Effector CD8-positive, alpha-beta T cell (primary cell): ENCODE measurements at regions not wholly inside any gene's neighbourhood (a gene's known extent, or its start where the extent isn't known, plus 50 kb on each side); places are given as distances from the start of the nearest gene placed in this dataset.
"Not testable (repeated sequence)": the region's sequence is repeated elsewhere in the genome, so short reads cannot be mapped to it uniquely, and the experiment has no call there.

Source experiments
- DNase-seq: peaks from one replicate; lab custom pipeline; 2025; lab: John Stamatoyannopoulos, UW

DNA sequence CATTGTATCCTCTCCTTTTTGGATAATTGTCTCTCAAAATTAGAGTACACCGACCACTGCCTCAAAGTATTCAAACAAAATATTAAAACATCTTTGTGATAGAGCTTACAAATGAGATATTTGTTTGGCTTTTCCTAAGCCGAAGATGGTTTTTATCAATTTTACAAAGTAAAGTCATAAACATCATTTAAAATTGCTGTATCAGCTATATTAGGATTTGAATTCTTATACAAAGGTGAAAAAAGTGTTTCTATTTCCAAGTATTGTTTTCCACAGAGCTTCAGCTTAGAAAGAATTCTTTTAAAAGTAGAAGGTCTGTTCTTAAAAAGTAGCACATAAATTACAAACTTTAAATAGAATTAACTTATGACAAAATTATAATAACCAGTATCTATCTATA lies 116.6 kb upstream of the IFNE start:
- no peak for DNase-seq

DNA sequence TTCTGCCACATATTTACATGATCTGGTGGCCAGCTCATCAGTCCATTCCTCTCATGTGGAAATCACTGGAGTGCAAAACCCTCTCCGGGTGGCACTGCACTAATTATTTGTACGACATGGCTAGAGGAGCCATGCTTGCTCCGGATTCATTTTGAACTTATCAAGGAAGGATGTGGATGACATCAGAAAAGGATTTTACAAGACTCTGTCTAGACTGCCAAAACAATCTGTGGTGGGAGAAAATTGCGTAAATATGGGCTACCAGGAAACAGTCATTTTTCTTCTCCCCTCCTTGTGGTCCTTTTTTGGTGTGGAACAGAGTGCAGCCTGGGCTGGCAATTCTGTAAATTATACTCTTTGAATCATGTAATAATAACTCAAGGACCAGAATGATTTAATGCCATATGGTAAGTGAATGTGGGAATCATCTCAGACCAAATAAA lies 123.4 kb upstream of the IFNE start:
- no peak for DNase-seq

DNA sequence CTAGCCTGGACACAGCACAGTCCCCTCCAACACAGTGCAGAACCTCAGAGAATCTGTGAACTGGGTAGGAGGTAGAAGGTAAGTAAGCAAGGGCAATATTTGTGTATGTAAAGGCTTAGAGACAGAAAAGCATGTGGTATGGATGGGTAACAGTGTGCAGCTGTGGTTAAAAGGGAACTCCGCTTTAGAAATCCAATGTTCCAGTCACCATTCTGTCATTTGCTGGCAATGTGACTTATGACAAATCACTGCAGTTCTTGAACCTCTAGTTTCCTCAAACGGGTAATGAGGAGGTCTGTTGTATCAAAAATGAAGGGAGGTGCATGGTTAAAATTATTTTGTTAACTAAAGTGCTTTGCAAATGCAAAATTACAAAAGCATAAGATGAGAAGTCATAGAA lies 125.5 kb upstream of the IFNE start:
- no peak for DNase-seq

- DNase-seq: no peak
Observed at GRCh38 chr9:21608200-21608599, 126.1 kb upstream of the IFNE start.

- DNase-seq: no peak
Observed at GRCh38 chr9:21609506-21609905, 127.4 kb upstream of the IFNE start.

- DNase-seq: no peak
Observed at GRCh38 chr9:21611891-21612290, 129.8 kb upstream of the IFNE start.

- DNase-seq: no peak
Observed at GRCh38 chr9:21615018-21615417, 132.9 kb upstream of the IFNE start.

DNA sequence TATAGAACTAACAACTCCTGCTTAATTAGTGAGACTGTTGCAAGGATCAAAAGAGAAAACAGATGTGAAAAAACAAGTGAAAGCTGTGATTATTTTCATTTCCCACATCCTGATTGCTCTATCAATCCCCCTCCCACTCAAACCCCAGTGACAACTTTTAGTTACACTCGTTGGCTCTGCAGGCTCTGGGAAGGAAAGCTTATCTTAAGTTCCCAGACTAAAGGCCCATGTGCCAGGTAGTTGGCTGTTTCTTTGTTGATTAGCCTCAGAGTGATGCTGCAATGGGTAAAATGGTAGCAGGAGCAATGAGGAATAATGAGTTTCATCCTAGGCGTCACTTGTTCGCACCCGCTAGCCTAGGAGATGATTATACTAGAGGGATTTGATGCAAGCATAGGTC lies 133.3 kb upstream of the IFNE start:
- DNase-seq: no peak

DNA sequence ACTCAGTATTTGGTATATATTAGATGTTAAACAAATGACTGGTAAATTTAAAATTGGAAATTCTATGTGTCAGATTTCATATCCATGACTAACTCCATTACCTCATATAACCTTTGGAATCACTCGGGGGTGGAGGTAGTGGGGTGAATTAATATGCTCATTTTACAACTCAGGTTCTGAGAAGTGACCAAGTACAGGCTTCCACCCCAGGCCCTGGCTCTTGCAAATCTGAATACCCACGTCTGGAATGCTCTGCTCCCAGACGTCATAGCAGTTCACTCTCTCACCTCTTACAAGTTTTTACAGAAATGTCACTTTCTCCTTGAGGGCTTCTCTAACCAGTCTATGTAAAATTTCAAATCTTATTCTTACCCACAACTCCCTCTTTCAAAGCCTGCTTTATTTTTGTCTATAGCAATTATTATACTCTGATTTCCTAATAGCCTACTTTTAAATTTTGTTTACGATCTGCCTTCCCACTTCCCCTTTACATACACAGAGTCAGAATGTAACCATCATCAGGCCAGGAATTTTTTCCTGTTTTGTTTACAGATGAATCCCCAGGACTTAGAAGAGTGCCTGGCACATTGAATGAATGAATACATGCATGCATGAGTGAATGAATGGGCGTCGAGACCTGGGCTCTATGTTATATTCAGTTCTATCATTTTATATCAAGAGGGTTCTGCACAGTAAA lies 134.1 kb upstream of the IFNE start:
- no peak for DNase-seq

- no peak for DNase-seq
Observed at GRCh38 chr9:21624675-21625644, 142.8 kb upstream of the IFNE start.

DNA sequence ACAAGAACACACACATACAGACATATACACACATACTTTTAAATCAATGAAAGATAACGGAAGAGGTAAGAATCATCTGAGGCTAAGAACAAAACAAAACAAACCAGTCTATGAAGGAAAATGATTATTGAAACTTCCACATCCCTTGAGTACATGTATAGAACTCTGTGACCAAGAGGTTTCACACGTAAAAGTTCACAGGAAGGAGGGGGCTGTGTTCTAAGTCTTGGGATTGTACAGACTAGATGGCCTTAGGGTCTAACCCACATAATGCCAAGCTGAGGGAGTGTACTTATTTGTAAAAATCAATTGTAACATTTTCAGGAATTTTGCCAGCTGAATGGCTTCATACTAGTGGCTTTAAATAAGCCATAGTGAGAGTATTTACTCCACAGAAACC lies 144.4 kb upstream of the IFNE start:
- DNase-seq: no peak

DNA sequence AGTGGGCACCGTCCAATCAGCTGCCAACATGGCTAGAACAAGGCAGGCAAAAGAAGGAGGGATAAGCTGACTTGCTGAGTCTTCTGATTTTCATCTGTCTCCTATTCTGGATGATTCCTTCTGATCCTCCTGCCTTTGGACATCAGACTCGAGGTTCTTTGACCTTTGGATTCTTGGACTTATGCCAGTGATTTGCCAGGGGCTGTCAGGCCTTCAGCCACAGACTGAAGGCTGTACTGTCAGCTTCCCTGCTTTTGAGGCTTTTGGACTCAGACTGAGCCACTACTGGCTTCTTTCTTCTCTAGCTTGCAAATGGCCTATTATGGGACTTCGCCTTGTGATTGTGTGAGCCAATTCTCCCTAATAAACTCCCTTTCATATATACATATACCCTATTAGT lies 146.8 kb upstream of the IFNE start:
- DNase-seq: not testable (repeated sequence)

GRCh38 chr9:21634951-21635350 lies 152.8 kb upstream of the IFNE start:
- DNase-seq: no peak

GRCh38 chr9:21638104-21638503 lies 156.0 kb upstream of the IFNE start:
- DNase-seq: no peak

DNA sequence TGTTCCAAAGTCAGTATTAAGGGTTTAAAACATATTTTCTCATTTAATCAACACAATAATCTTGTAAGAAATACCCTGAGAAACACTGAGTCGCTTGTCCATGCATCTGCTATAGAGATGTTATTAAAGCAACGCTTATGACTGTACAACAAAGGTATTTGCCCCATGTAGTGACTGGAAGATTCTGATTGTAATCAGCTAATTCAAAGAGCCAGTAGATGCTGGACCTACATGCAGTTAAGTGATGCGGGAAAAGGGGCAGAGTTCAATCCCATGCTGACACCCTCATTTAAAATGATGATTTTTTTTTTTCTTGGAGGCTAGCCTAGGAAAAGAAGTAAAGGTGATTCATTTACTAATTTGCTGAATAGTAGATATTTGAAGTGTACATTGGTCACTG lies 149.3 kb upstream of the MTAP start:
- DNase-seq: no peak

GRCh38 chr9:21653589-21653988 lies 148.8 kb upstream of the MTAP start:
- no peak for DNase-seq

GRCh38 chr9:21656776-21657674 lies 145.4 kb upstream of the MTAP start:
- DNase-seq: no peak

GRCh38 chr9:21657966-21658667 lies 144.3 kb upstream of the MTAP start:
- DNase-seq: no peak

DNA sequence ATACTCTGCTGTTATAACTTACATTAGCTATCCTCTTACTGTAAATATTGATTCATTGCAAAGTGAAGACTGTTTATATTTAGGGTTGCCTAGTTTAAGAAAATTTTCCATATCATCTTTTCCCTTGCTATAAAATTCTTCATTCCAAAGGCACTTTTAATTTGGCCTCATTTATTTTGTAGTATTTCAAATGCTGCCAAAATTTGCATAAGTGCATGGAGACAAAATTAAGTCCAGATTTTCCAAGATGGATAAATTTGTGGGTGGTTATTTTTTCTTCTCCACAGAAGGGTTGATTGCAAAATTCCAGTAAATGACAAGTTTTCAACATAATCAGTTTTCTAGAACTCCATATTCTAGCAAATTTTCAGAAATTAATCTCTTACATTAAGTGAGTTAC lies 141.5 kb upstream of the MTAP start:
- DNase-seq: no peak

DNA sequence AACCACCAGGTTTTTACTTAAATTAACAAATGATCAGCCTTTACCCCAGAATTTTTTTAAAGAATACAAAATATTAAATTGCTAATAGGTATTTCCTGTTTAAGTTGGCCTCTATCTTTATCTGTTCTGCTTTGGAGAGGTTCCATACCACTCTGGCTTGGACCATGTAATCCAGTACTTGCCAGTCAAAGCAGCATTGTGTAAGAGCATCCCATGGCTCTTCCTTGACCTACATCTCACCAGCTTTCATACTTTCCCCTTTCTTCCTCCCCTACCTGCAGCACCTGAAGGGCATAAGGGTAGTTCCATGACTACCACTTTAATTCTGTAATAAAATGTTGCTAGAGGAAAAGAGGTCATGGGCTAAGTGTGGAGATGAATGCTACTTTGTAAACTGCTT lies 140.8 kb upstream of the MTAP start:
- no peak for DNase-seq

DNA sequence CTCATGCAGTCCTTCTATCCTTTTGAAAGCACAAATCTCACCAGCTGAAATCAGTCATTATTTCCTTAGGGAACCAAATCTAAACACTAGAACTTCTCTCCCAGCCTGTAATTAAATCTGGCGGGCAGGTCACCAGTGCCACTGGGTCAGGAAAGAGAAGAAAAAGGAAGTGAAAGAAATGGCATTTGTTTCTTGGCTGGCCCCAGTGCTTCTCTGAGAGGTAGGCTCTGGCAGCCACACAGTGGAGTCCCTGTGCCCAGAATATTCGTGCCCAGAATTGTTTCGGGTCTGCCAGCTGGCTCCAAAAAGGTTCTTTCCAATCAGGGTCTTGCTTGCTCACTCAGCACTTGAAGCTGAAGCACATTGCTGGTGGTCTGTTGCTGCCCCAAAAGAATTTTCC lies 133.9 kb upstream of the MTAP start:
- DNase-seq: no peak

DNA sequence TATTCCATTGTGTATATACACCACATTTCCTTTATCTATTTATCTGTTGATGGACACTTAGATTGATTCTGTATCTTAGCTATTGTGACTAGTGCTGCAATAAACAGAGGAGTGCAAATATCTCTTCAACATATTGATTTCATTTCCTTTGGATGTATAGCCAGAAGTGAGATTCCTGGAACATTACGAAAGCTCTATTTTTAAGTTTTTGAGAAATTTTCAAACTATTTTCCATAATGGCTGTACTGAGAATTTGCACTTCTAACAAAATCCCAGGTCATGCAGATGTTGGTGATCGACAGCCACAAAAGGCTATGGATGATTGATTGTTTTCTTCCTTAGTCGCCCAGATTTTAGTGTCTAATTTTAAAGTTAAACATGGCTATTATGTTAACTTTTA lies 132.7 kb upstream of the MTAP start:
- DNase-seq: no peak
